ENCODE measurements at regions not wholly inside any gene's neighbourhood (a gene's known extent, or its start where the extent isn't known, plus 50 kb on each side); places are given as distances from the start of the nearest gene placed in this dataset.
"Not testable (repeated sequence)": the region's sequence is repeated elsewhere in the genome, so short reads cannot be mapped to it uniquely, and the experiment has no call there.

DNA sequence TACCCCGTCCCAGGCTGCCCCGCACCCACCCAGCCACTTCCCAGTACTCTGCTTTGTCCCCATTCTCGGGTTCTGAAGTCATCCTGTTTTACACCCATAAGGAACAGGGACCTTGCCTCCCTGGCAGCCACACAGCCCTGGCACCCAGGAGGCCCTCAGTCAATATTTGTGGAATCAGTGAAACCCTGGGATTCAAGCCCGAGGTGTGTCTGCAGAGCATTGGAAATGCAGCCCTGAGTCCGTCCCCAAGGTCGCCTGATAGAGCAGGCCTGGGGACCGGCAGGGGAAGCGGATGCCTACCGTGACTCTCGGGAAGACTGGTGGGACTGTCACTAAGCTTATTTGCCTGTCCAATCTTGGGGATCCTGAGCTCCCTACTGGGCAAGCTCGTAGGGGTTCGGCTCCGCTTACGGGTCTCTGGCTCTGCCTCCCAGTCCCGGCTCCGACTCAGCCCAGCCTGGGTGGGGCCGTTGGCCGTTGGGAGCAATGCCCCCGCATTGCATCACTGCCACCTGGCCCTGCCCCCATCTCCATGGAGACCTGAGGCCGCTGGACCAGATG, 64.4 kb upstream of the TAMM41 start:
- DNase-seq (ENCODE audit: low read depth), result no peak
- TF ChIP-seq, protein P1, sequence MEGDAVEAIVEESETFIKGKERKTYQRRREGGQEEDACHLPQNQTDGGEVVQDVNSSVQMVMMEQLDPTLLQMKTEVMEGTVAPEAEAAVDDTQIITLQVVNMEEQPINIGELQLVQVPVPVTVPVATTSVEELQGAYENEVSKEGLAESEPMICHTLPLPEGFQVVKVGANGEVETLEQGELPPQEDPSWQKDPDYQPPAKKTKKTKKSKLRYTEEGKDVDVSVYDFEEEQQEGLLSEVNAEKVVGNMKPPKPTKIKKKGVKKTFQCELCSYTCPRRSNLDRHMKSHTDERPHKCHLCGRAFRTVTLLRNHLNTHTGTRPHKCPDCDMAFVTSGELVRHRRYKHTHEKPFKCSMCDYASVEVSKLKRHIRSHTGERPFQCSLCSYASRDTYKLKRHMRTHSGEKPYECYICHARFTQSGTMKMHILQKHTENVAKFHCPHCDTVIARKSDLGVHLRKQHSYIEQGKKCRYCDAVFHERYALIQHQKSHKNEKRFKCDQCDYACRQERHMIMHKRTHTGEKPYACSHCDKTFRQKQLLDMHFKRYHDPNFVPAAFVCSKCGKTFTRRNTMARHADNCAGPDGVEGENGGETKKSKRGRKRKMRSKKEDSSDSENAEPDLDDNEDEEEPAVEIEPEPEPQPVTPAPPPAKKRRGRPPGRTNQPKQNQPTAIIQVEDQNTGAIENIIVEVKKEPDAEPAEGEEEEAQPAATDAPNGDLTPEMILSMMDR (IDR thresholded peaks at IDR 0.05; ENCODE audit: control insufficient read depth, insufficient read depth, low read depth, low read length, missing control alignments), result no peak
- no peak overlapping the region for H3K4me3 ChIP-seq (ENCODE audit: control insufficient read depth, low read depth, low read length)

GRCh38 chr3:11911887-11912286, 65.2 kb upstream of the TAMM41 start:
- DNase-seq (ENCODE audit: low read depth); H3K4me3 ChIP-seq (ENCODE audit: control insufficient read depth, low read depth, low read length): not testable (repeated sequence)

DNA sequence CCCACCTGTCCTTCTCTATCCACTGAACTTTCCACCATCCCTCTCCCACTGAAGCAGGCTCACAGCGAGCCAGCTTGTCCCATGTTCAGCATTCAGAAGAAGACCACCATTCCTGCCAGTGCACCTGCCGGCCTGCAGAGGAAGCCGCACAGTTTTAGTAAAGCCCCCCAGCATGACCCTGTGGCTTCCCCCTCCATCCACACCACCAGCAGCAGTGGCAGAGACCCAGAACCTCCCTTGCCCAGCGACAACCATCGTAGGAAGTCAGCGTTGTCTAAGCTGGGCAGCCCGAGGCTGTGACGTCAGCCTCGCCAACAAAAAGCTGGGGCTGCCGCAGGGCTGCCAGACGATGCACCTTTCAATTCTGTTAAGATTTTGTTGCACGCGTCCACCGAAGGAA, 66.6 kb upstream of the TAMM41 start:
- no peak overlapping the region for H3K4me3 ChIP-seq (ENCODE audit: control insufficient read depth, low read depth, low read length)
- no peak for DNase-seq (ENCODE audit: low read depth)
- TF ChIP-seq, protein P1 (IDR thresholded peaks at IDR 0.05; ENCODE audit: control insufficient read depth, insufficient read depth, low read depth, low read length, missing control alignments), result no peak

GRCh38 chr3:11914041-11914440, 67.4 kb upstream of the TAMM41 start:
- no peak overlapping the region for H3K4me3 ChIP-seq (ENCODE audit: control insufficient read depth, low read depth, low read length)
- TF ChIP-seq, protein P1 (IDR thresholded peaks at IDR 0.05; ENCODE audit: control insufficient read depth, insufficient read depth, low read depth, low read length, missing control alignments), result no peak
- DNase-seq (ENCODE audit: low read depth), result no peak

DNA sequence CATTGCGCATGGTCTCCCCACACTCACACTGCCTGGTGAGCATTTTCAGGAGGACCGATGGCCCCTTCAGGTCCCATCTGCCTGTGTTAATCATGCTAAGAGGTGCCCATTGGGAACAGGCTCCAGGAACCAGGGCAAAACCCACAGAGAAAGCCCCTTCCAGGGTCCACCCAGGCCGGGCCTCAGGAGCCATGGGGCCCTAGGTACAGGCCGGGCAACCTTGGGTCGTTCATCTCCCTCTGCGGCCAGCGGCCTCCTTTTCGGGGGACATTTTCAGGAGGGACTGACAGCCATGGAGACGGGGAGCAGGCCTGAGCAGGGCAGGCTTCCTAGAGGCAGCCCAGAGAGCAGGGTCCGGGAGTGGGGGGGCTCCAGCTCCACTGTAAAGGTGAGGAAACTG, 68.0 kb upstream of the TAMM41 start:
- DNase-seq (ENCODE audit: low read depth), result no peak
- TF ChIP-seq, protein P1 (IDR thresholded peaks at IDR 0.05; ENCODE audit: control insufficient read depth, insufficient read depth, low read depth, low read length, missing control alignments), result no peak
- no peak overlapping the region for H3K4me3 ChIP-seq (ENCODE audit: control insufficient read depth, low read depth, low read length)

- TF ChIP-seq, protein P1 (IDR thresholded peaks at IDR 0.05; ENCODE audit: control insufficient read depth, insufficient read depth, low read depth, low read length, missing control alignments), result no peak
- DNase-seq (ENCODE audit: low read depth), result no peak
- H3K4me3 ChIP-seq (ENCODE audit: control insufficient read depth, low read depth, low read length), result no peak overlapping the region
These were observed 69.1 kb upstream of the TAMM41 start for GRCh38 chr3:11915621-11916424.

GRCh38 chr3:11916425-11916762, 69.7 kb upstream of the TAMM41 start:
- not testable (repeated sequence) for H3K4me3 ChIP-seq (ENCODE audit: control insufficient read depth, low read depth, low read length); DNase-seq (ENCODE audit: low read depth)

DNA sequence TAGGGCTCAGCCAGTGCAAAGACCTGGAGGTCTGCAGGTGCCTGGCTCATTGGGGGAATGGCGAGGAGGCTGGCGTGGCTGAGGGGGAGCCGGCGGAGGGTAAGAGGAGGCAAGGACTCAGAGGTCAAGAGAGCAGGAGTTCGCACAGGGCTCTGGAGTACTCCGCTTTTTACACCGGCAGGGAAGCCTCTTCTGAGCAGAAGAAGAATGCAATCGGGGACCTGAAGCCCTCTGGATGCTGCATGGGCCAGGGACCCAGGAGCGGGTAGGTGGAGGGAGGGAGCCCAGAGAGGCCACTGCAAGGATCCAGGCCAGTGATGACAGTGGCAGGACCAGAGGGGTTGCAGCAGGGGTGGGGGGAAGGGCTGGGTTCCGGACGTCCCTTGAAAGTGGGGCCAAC, 70.4 kb upstream of the TAMM41 start:
- TF ChIP-seq, protein P1 (IDR thresholded peaks at IDR 0.05; ENCODE audit: control insufficient read depth, insufficient read depth, low read depth, low read length, missing control alignments), result no peak
- DNase-seq (ENCODE audit: low read depth), result no peak
- no peak overlapping the region for H3K4me3 ChIP-seq (ENCODE audit: control insufficient read depth, low read depth, low read length)

Data from AG09309 (cell line).